GM21528 (cell line): ENCODE measurements at regions not wholly inside any gene's neighbourhood (a gene's known extent, or its start where the extent isn't known, plus 50 kb on each side); places are given as distances from the start of the nearest gene placed in this dataset.
"Not testable (repeated sequence)": the region's sequence is repeated elsewhere in the genome, so short reads cannot be mapped to it uniquely, and the experiment has no call there.

Source experiments
- ATAC-seq: cut with Tn5 transposase; IDR thresholded peaks from one replicate; pipeline ENCODE4 v1.9.1; 2021; ENCODE audit warnings: mild to moderate bottlenecking, moderate library complexity; ENCODE audit not compliant: unreplicated experiment, low FRiP score

- no peak for ATAC-seq
Measured at GRCh38 chr11:37505406-37505805, 907.4 kb upstream of the RAG2 start.

- no peak for ATAC-seq
Measured at GRCh38 chr11:37504921-37505320, 906.9 kb upstream of the RAG2 start.

GRCh38 chr11:37504060-37504611 lies 906.1 kb upstream of the RAG2 start:
- ATAC-seq, result peak; percentile 95

GRCh38 chr11:37503411-37504059 lies 905.5 kb upstream of the RAG2 start:
- peak; percentile 47 for ATAC-seq

- no peak for ATAC-seq
Measured at GRCh38 chr11:37502202-37502601, 904.2 kb upstream of the RAG2 start.

- no peak for ATAC-seq
Measured at GRCh38 chr11:37500425-37500824, 902.4 kb upstream of the RAG2 start.

GRCh38 chr11:37497326-37497725 lies 899.3 kb upstream of the RAG2 start:
- no peak for ATAC-seq

GRCh38 chr11:37496201-37496600 lies 898.2 kb upstream of the RAG2 start:
- ATAC-seq, result no peak

GRCh38 chr11:37484298-37484697 lies 886.3 kb upstream of the RAG2 start:
- ATAC-seq, result no peak

GRCh38 chr11:37483761-37484160 lies 885.7 kb upstream of the RAG2 start:
- no peak for ATAC-seq

- ATAC-seq, result no peak
Measured at GRCh38 chr11:37474889-37475288, 876.9 kb upstream of the RAG2 start.

GRCh38 chr11:37468344-37468743 lies 870.3 kb upstream of the RAG2 start:
- ATAC-seq, result no peak

- ATAC-seq, result no peak
Measured at GRCh38 chr11:37465221-37465620, 867.2 kb upstream of the RAG2 start.

GRCh38 chr11:37459456-37459855 lies 861.4 kb upstream of the RAG2 start:
- no peak for ATAC-seq

GRCh38 chr11:37456746-37457145 lies 858.7 kb upstream of the RAG2 start:
- no peak for ATAC-seq

GRCh38 chr11:37451903-37452302 lies 853.9 kb upstream of the RAG2 start:
- no peak for ATAC-seq

GRCh38 chr11:37450613-37451012 lies 852.6 kb upstream of the RAG2 start:
- ATAC-seq, result no peak

- ATAC-seq, result no peak
Measured at GRCh38 chr11:37449146-37449545, 851.1 kb upstream of the RAG2 start.

- ATAC-seq, result no peak
Measured at GRCh38 chr11:37442576-37442975, 844.5 kb upstream of the RAG2 start.

- not testable (repeated sequence) for ATAC-seq
Measured at GRCh38 chr11:37431633-37432230, 833.7 kb upstream of the RAG2 start.

- not testable (repeated sequence) for ATAC-seq
Measured at GRCh38 chr11:37430966-37431632, 833.1 kb upstream of the RAG2 start.

- ATAC-seq, result no peak
Measured at GRCh38 chr11:37422511-37422910, 824.5 kb upstream of the RAG2 start.
